Right cardiac atrium (tissue), 5 donors: ENCODE measurements at regions not wholly inside any gene's neighbourhood (a gene's known extent, or its start where the extent isn't known, plus 50 kb on each side); places are given as distances from the start of the nearest gene placed in this dataset.
"Not testable (repeated sequence)": the region's sequence is repeated elsewhere in the genome, so short reads cannot be mapped to it uniquely, and the experiment has no call there.

Experiments used
- ATAC-seq, 2 donors: fragments of 200-7000 bp; cut with Tn5 transposase; one replicate each; pipeline versions ENCODE4 v1.8.0 to v1.9.1; 2020; ENCODE audit warnings: moderate library complexity in 2 of 2, mild to moderate bottlenecking in 1 of 2
- DNase-seq, 3 donors: peaks; one replicate each; pipeline ENCODE4 v3.0.0-alpha.2; 2020
- H3K27ac ChIP-seq: one replicate; pipeline ENCODE4 v1.5.1; 2013; ENCODE audit warnings: mild to moderate bottlenecking, low read length, control low read depth, moderate library complexity
- H3K27me3 ChIP-seq: one replicate; pipeline ENCODE4 v1.6.1; 2013; ENCODE audit not compliant: control insufficient read depth, insufficient read depth
- H3K4me1 ChIP-seq: one replicate; pipeline ENCODE4 v1.6.1; 2013; ENCODE audit warnings: low read length; ENCODE audit not compliant: control insufficient read depth, insufficient read depth
- H3K4me3 ChIP-seq: one replicate; pipeline ENCODE4 v1.5.1; 2013; ENCODE audit warnings: low read length, control low read depth
- H3K9me3 ChIP-seq: one replicate; pipeline ENCODE4 v1.6.1; 2013; ENCODE audit warnings: low read length; ENCODE audit not compliant: control insufficient read depth
- WGBS: extraction: QIAGEN DNeasy Blood & Tissue Kit; methylation state at CpG from one replicate; pipeline ENCODE4 v1.1.7; 2013; 5-methylcytosine and 5-hydroxymethylcytosine counted together
- intact Hi-C, 4 donors: fragments of 100-400 bp; cut with DNase I; formaldehyde crosslinking; loops; one replicate each; pipeline versions ENCODE4 v1.11.0 to v1.14.0; 2022 to 2023
- donor health status: healthy with polysubstance abuse.
- donor health status: DM: no; HTN: yes; CAD: no.
- donor health status: DM: no; HTN: no; CAD: no.
- donor health status: DM: no; HTN: yes; CAD: no; lungs with severe emphysema.
- donor health status: DM: yes; HTN: yes; CAD: no.

DNA sequence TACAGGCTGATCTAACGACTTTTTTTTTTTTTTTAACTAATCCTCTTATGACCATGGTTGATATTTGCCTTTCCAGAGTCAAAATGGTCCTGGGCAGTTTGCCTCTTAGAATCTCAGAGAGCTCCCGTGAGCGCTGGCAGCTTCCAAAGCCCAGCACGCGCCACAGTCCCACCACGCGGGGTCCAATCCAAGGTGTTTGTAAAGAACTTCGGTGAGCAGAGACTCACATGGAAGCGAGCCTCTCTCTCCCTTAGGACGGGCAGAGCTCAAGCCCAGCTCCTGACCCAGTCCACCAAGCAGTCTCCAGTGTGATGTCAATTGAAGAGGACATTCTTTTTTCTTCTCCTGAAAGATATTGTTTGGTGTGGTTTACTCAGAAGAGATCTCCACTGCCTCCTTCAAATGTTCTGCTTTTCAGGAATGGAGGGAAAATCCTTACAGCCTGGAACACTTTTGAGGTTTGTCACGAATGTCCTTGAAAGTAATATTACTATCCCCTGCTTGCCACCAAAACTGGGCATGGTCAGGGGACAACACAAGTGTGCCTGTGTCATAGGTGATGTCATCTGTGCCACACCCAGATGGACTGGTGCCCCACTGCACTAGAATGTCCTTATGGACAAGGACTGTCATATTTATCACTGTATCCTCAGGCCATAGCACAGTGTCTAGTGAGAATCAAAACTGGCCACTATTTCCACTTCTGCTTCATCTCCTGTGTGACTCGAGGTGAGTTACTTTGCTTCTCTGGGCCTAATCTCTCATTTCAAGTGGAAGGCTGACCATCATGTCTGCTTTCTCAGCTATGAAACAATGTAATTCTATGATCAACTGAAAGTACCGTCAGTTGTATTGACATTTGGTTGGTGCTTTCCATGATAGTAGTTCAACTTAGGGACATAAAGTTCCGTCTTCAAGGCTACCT is 97.4 kb upstream of the EDEM3 start:
- WGBS: 97% methylated on average over 14 of the region's 14 CpGs
- DNase-seq (no peak), ATAC-seq (peak in 1 of 2 donors; percentile 62)
- Histone ChIP-seq H3K4me3 (no peak overlapping the region), H3K9me3 (no peaks in the 10 kb centered on the region), H3K27me3 (no peaks in the 10 kb centered on the region), H3K4me1 (peaks cover 2% of the 10 kb centered on the region), H3K27ac (no peak overlapping the region)
- intact Hi-C loops: no loop called here

DNA sequence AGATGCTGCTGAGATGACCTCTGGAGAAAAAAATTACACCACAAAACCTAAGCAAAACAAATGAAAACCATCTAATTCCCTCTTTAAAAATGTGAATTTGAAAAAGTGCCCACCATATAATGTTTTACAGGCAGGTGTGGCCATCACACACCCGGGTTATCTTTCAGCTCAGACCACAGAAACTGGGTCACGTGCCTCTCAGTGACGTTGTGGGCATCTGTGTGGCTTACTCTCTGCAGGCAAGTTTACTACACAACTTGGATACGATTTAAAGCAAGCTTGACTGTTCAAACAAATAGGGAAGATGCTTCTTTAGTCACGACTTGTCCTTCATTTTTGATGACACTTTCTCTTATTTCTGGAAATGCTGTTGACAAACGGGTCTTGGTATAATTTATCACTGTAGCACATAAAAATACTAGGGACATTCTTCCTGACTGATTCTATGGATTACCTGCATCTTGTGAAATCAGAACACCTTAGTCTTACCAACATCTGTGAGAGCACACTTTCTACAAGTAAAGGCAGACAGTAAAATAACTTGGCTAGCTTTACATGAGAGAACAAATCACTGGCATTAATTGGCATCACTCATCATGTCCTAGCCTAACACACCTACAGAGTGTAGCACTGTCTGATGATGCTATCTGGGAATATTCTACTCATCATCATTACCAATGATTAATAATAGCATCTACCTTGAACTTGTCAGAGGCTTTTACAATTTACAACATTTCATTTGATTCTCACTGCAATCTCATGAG is 89.3 kb upstream of the EDEM3 start:
- DNase-seq: peak in 1 of 3 donors; percentile 39

GRCh38 chr1:184840596-184840995 is 85.9 kb upstream of the EDEM3 start:
- intact Hi-C loops: no loop called here
- DNase-seq (no peak), ATAC-seq (no peak)
- H3K9me3 ChIP-seq: no peaks in the 10 kb centered on the region
- H3K27me3 ChIP-seq: no peaks in the 10 kb centered on the region
- H3K4me1 ChIP-seq: peaks cover 4% of the 10 kb centered on the region
- WGBS: 85% methylated on average over 2 of the region's 2 CpGs
- no peak overlapping the region for H3K27ac ChIP-seq
- no peak overlapping the region for H3K4me3 ChIP-seq

More for the DNA sequence above, 89.3 kb upstream of the EDEM3 start:
- Histone ChIP-seq H3K4me1 (peaks cover under 1% of the 10 kb centered on the region), H3K9me3 (no peaks in the 10 kb centered on the region), H3K27me3 (no peaks in the 10 kb centered on the region), H3K4me3 (no peak overlapping the region), H3K27ac (no peak overlapping the region)
- intact Hi-C loops: no loop called here
- 53% methylated on average over 6 of the region's 6 CpGs for WGBS
- ATAC-seq: peak; percentile 43 to 44

- Histone ChIP-seq H3K4me3 (no peak overlapping the region), H3K27ac (peak overlapping the region; percentile 70)
Measured at GRCh38 chr1:184838504-184838951, 83.9 kb upstream of the EDEM3 start.

GRCh38 chr1:184836934-184837895 is 82.6 kb upstream of the EDEM3 start:
- intact Hi-C loops: no loop called here
- Histone ChIP-seq H3K9me3 (no peaks in the 10 kb centered on the region), H3K4me3 (no peak overlapping the region), H3K4me1 (peaks cover 4% of the 10 kb centered on the region), H3K27me3 (no peaks in the 10 kb centered on the region), H3K27ac (peak overlapping the region; percentile 2)
- ATAC-seq (peak in 1 of 2 donors; percentile 43), DNase-seq (no peak)
- 48% methylated on average over 6 of the region's 6 CpGs for WGBS

More at GRCh38 chr1:184838504-184838951, 83.9 kb upstream of the EDEM3 start:
- DNase-seq (peak; percentile 34 to 62 (median 43)), ATAC-seq (peak; percentile 91 to 92)
- Histone ChIP-seq H3K9me3 (no peaks in the 10 kb centered on the region), H3K4me1 (peaks cover 4% of the 10 kb centered on the region), H3K27me3 (no peaks in the 10 kb centered on the region)
- WGBS: 6% methylated on average over 2 of the region's 2 CpGs
- intact Hi-C loops: no loop called here

GRCh38 chr1:184836141-184836540 is 81.5 kb upstream of the EDEM3 start:
- ATAC-seq: peak in 1 of 2 donors; percentile 30
- Histone ChIP-seq H3K4me1 (peaks cover 4% of the 10 kb centered on the region), H3K27me3 (no peaks in the 10 kb centered on the region), H3K4me3 (no peak overlapping the region), H3K9me3 (no peaks in the 10 kb centered on the region), H3K27ac (no peak overlapping the region)
- DNase-seq: no peak
- WGBS: 61% methylated on average over 1 of the region's 1 CpG
- intact Hi-C loops: no loop called here

GRCh38 chr1:184833994-184834393 is 79.3 kb upstream of the EDEM3 start:
- intact Hi-C loops, DNase-seq, H3K9me3 ChIP-seq, H3K27me3 ChIP-seq, H3K4me1 ChIP-seq, H3K27ac ChIP-seq, ATAC-seq, H3K4me3 ChIP-seq: not testable (repeated sequence)

DNA sequence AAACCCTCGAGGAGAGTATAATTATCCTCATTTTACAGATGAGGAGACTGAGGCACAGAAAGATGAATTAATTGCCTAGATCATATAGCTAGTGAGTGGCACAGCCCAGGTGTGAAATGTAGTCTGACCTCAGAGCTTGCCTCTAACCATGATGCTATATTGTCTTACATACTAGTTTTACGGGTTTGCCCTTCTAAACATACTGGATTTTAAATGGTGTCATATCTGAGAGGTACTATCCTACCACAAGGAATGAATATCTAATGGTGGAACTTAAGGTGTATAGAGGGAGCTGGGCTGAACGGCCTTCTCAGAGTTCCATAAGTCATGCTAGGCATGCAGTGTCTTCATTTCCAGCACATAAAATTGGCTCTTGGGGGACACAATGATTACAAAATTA is 77.9 kb upstream of the EDEM3 start:
- Histone ChIP-seq H3K4me1 (no peaks in the 10 kb centered on the region), H3K9me3 (no peaks in the 10 kb centered on the region), H3K27ac (no peak overlapping the region), H3K4me3 (no peak overlapping the region), H3K27me3 (no peaks in the 10 kb centered on the region)
- ATAC-seq: no peak
- 95% methylated on average over 3 of the region's 3 CpGs for WGBS
- DNase-seq: no peak
- intact Hi-C loops: no loop called here

DNA sequence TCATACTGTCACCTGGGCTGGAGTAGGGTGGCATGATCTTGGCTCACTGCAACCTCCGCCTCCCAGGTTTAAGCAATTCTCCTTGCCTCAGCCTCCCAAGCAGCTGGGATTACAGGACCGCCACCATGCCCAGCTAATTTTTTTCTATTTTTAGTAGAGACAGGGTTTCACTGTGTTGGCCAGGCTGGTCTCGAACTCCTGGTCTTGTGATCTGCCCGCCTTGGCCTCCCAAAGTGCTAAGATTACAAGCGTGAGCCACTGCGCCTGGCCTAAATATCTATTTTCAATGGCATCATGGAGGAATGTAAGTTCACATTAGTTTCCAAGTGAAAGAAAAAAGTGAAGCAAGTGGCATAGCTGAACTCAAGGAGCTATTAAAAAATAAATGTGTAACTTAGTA is 74.8 kb upstream of the EDEM3 start:
- Histone ChIP-seq H3K4me1 (peaks cover 14% of the 10 kb centered on the region), H3K27ac (peak overlapping the region; percentile 48)
- 89% methylated on average over 6 of the region's 6 CpGs for WGBS
- not testable (repeated sequence) for DNase-seq, H3K9me3 ChIP-seq, H3K4me3 ChIP-seq, H3K27me3 ChIP-seq, ATAC-seq
- intact Hi-C loops: loop anchor here in 1 of 4 donors (10.0 kb wide), 1 partner anchor 65 kb away; no protein-coding TSS in a partner anchor

DNA sequence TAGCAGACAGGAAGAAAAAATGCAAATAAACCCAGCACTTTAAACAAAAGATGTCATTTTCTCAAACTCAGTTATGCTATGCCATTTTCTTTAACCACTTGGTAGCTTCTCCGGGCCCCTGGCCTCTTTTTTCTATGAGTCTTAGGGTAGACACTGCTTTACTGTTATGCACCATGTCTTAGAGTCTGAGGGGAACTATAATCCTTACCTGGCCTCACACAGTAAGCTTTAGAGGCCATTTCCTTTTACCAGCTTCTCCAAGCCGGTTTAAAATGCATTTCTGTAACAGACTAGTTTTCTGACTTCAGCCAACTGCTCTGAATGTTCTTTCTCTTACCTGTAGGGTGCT is 73.7 kb upstream of the EDEM3 start:
- Histone ChIP-seq H3K4me3 (no peak overlapping the region), H3K9me3 (no peaks in the 10 kb centered on the region), H3K4me1 (peaks cover 16% of the 10 kb centered on the region), H3K27me3 (no peaks in the 10 kb centered on the region), H3K27ac (peak overlapping the region; percentile 93)
- peak in 1 of 2 donors; percentile 9 for ATAC-seq
- intact Hi-C loops: loop anchor here in 1 of 4 donors (10.0 kb wide), 1 partner anchor 66 kb away; no protein-coding TSS in a partner anchor
- 83% methylated on average over 2 of the region's 2 CpGs for WGBS
- no peak for DNase-seq
